Keratinocyte (primary cell): ENCODE measurements at regions not wholly inside any gene's neighbourhood (a gene's known extent, or its start where the extent isn't known, plus 50 kb on each side); places are given as distances from the start of the nearest gene placed in this dataset.

ENCODE experiments used
- EZH2 ChIP-seq: IDR thresholded peaks from one replicate; pipeline ENCODE4 v1.6.1; 2012; ENCODE audit warnings: inconsistent platforms, mild to moderate bottlenecking, low read length, moderate library complexity
- TF ChIP-seq, protein P1 (sequence below), 3 experiments: IDR thresholded peaks in 1 of 3; conservative IDR thresholded peaks in 1 of 3; optimal IDR thresholded peaks in 1 of 3; 2 replicates in 2 of 3; 3 replicates in 1 of 3; pipeline versions ENCODE3 to v1.5.1; 2011; ENCODE audit warnings: low read length in 3 of 3, mild to moderate bottlenecking in 3 of 3, moderate library complexity in 2 of 3, control low read depth in 1 of 3, inconsistent platforms in 1 of 3; ENCODE audit not compliant: insufficient read depth in 2 of 3; ENCODE audit errors: extremely low read depth in 1 of 3

DNA sequence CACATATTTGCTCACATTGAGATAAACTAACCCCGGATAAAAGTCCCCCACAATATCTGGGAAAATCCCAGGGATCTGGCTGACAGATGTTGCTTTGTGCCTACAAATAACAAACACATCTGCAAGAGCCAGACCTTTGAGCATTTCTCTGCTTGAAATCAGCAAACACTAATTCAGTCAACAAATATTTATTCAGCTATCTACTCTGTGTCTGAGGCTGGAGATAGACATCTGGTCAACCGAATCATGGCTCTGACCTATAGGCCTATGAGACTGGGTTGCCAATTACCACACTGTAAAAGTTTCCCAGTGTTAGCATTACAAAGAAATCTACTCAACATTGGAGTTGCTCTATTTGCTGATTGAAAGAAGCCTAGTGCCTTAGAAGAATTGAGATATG, 201.1 kb upstream of the CADPS start:
- TF ChIP-seq, protein P1, sequence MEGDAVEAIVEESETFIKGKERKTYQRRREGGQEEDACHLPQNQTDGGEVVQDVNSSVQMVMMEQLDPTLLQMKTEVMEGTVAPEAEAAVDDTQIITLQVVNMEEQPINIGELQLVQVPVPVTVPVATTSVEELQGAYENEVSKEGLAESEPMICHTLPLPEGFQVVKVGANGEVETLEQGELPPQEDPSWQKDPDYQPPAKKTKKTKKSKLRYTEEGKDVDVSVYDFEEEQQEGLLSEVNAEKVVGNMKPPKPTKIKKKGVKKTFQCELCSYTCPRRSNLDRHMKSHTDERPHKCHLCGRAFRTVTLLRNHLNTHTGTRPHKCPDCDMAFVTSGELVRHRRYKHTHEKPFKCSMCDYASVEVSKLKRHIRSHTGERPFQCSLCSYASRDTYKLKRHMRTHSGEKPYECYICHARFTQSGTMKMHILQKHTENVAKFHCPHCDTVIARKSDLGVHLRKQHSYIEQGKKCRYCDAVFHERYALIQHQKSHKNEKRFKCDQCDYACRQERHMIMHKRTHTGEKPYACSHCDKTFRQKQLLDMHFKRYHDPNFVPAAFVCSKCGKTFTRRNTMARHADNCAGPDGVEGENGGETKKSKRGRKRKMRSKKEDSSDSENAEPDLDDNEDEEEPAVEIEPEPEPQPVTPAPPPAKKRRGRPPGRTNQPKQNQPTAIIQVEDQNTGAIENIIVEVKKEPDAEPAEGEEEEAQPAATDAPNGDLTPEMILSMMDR (optimal IDR thresholded peaks at IDR 0.05 in 1 of 3, IDR thresholded peaks at IDR 0.05 in 1 of 3, conservative IDR thresholded peaks at IDR 0.05 in 1 of 3; ENCODE audit: extremely low read depth in 1 of 3, insufficient read depth in 2 of 3, low read length in 3 of 3): no peak
- TF ChIP-seq EZH2: no peak
